Ishikawa (cell line): ENCODE measurements at regions not wholly inside any gene's neighbourhood (a gene's known extent, or its start where the extent isn't known, plus 50 kb on each side); places are given as distances from the start of the nearest gene placed in this dataset.

Source experiments
- CEBPB ChIP-seq: IDR thresholded peaks from 2 replicates; pipeline ENCODE4 v1.6.1; 2012
- CREB1 ChIP-seq: IDR thresholded peaks from 2 replicates; pipeline ENCODE4 v1.6.1; 2012; ENCODE audit warnings: low read depth
- EGR1 ChIP-seq: IDR thresholded peaks from 2 replicates; pipeline ENCODE4 v1.6.1; 2012
- EP300 ChIP-seq: IDR thresholded peaks from 2 replicates; pipeline ENCODE4 v1.6.1; 2012; ENCODE audit warnings: borderline replicate concordance
- FOXM1 ChIP-seq: IDR thresholded peaks from 2 replicates; pipeline ENCODE4 v1.6.1; 2012; ENCODE audit warnings: low read depth, borderline replicate concordance
- NFIC ChIP-seq: IDR thresholded peaks from 2 replicates; pipeline ENCODE4 v1.6.1; 2012
- RAD21 ChIP-seq: IDR thresholded peaks from 2 replicates; pipeline ENCODE4 v1.6.1; 2012; ENCODE audit warnings: low read depth
- TAF1 ChIP-seq: IDR thresholded peaks from 2 replicates; pipeline ENCODE4 v1.6.1; 2012; ENCODE audit warnings: low read depth, mild to moderate bottlenecking
- TCF12 ChIP-seq: IDR thresholded peaks from 2 replicates; pipeline ENCODE4 v1.6.1; 2012; ENCODE audit warnings: low read depth
- TEAD4 ChIP-seq: IDR thresholded peaks from 2 replicates; pipeline ENCODE4 v1.6.1; 2012
- USF1 ChIP-seq: IDR thresholded peaks from 2 replicates; pipeline ENCODE4 v1.6.1; 2012
- YY1 ChIP-seq: IDR thresholded peaks from 2 replicates; pipeline ENCODE4 v1.6.1; 2012; ENCODE audit warnings: low read depth
- ZBTB7A ChIP-seq: IDR thresholded peaks from 2 replicates; pipeline ENCODE4 v1.6.1; 2012; ENCODE audit warnings: low read depth
- TF ChIP-seq, protein P1 (sequence below): IDR thresholded peaks from 2 replicates; pipeline ENCODE4 v1.6.1; 2012
- TF ChIP-seq, protein P2 (sequence below): IDR thresholded peaks from 2 replicates; pipeline ENCODE4 v1.6.1; 2012; ENCODE audit warnings: low read depth, mild to moderate bottlenecking

DNA sequence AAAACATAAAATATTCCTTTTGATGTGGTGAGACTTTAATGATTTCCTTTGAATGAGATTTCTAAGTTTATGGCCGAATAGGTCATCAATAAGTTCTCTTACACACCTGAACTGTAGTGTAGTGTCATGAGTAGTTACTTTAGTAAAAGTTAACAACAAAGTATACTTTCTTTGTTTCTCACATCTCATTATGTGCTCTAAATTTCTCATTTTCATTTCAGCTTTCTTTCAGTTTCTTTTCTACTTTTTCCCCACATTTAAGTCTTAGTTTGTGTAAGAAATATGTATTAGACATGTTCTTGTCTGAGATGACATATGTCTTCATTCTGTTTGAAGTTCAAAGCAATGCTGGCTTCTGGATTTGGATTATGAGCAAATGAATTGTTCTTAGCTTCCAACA is 348.1 kb downstream of the ANKRD7 start:
- TF ChIP-seq USF1, result no peak
- no peak for TF ChIP-seq ZBTB7A
- TF ChIP-seq CEBPB, result no peak

GRCh38 chr7:118573085-118573484 is 348.6 kb downstream of the ANKRD7 start:
- TF ChIP-seq CREB1 (no peak), YY1 (no peak), USF1 (no peak), NFIC (no peak), EP300 (no peak), TCF12 (no peak), ZBTB7A (no peak), TAF1 (no peak), EGR1 (no peak), TEAD4 (no peak), FOXM1 (no peak)
- TF ChIP-seq, protein P1, sequence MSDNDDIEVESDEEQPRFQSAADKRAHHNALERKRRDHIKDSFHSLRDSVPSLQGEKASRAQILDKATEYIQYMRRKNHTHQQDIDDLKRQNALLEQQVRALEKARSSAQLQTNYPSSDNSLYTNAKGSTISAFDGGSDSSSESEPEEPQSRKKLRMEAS, result no peak
- TF ChIP-seq, protein P2, sequence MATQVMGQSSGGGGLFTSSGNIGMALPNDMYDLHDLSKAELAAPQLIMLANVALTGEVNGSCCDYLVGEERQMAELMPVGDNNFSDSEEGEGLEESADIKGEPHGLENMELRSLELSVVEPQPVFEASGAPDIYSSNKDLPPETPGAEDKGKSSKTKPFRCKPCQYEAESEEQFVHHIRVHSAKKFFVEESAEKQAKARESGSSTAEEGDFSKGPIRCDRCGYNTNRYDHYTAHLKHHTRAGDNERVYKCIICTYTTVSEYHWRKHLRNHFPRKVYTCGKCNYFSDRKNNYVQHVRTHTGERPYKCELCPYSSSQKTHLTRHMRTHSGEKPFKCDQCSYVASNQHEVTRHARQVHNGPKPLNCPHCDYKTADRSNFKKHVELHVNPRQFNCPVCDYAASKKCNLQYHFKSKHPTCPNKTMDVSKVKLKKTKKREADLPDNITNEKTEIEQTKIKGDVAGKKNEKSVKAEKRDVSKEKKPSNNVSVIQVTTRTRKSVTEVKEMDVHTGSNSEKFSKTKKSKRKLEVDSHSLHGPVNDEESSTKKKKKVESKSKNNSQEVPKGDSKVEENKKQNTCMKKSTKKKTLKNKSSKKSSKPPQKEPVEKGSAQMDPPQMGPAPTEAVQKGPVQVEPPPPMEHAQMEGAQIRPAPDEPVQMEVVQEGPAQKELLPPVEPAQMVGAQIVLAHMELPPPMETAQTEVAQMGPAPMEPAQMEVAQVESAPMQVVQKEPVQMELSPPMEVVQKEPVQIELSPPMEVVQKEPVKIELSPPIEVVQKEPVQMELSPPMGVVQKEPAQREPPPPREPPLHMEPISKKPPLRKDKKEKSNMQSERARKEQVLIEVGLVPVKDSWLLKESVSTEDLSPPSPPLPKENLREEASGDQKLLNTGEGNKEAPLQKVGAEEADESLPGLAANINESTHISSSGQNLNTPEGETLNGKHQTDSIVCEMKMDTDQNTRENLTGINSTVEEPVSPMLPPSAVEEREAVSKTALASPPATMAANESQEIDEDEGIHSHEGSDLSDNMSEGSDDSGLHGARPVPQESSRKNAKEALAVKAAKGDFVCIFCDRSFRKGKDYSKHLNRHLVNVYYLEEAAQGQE, result no peak

GRCh38 chr7:118575393-118575948 is 351.0 kb downstream of the ANKRD7 start:
- TF ChIP-seq NFIC (no peak), ZBTB7A (no peak), USF1 (no peak), FOXM1 (no peak), TEAD4 (no peak), RAD21 (no peak), EP300 (no peak), EGR1 (no peak)
- TF ChIP-seq, protein P1, result no peak

- TF ChIP-seq FOXM1, result no peak
- TF ChIP-seq, protein P2, result no peak
- TF ChIP-seq TEAD4, result no peak
- no peak for TF ChIP-seq YY1
- TF ChIP-seq NFIC, result no peak
- no peak for TF ChIP-seq USF1
- no peak for TF ChIP-seq TCF12
- TF ChIP-seq TAF1, result no peak
- TF ChIP-seq RAD21, result no peak
- TF ChIP-seq CEBPB, result no peak
These were observed 356.4 kb downstream of the ANKRD7 start for GRCh38 chr7:118580743-118581382.

GRCh38 chr7:118583641-118584040 is 359.1 kb downstream of the ANKRD7 start:
- TF ChIP-seq FOXM1 (no peak), EGR1 (no peak), USF1 (no peak), TCF12 (no peak), RAD21 (no peak), YY1 (no peak), CEBPB (no peak)
- TF ChIP-seq, protein P2, result no peak
